Neural cell (in vitro differentiated cells): ENCODE measurements at regions not wholly inside any gene's neighbourhood (a gene's known extent, or its start where the extent isn't known, plus 50 kb on each side); places are given as distances from the start of the nearest gene placed in this dataset.

Experiments used
- CTCF ChIP-seq: fragments of 450-650 bp; IDR thresholded peaks from 2 replicates; pipeline ENCODE4 v1.5.1; 2014; ENCODE audit warnings: antibody characterized with exemption, mild to moderate bottlenecking, moderate library complexity; ENCODE audit not compliant: poor library complexity, severe bottlenecking
- EP300 ChIP-seq: fragments of 450-650 bp; conservative IDR thresholded peaks from 2 replicates; pipeline ENCODE4 v1.6.1; 2014; ENCODE audit warnings: antibody characterized with exemption, mild to moderate bottlenecking, moderate library complexity; ENCODE audit not compliant: poor library complexity, severe bottlenecking
- EZH2 ChIP-seq: fragments of 200-600, 300-800 bp; shearing (Covaris generic), sonication (generic); IDR thresholded peaks from 2 replicates; pipeline ENCODE4 v1.6.1; 2014; ENCODE audit warnings: antibody characterized with exemption, low read length, borderline replicate concordance, mild to moderate bottlenecking; ENCODE audit not compliant: insufficient read depth, poor library complexity, severe bottlenecking
- MXI1 ChIP-seq: fragments of 450-650 bp; conservative IDR thresholded peaks from 2 replicates; pipeline ENCODE4 v1.6.1; 2014; ENCODE audit warnings: antibody characterized with exemption, mild to moderate bottlenecking; ENCODE audit not compliant: poor library complexity, severe bottlenecking
- POLR2AphosphoS5 ChIP-seq: IDR thresholded peaks from 2 replicates; pipeline ENCODE4 v1.6.1; 2012
- RAD21 ChIP-seq: fragments of 450-650 bp; conservative IDR thresholded peaks from 2 replicates; pipeline ENCODE4 v1.6.1; 2014; ENCODE audit warnings: antibody characterized with exemption, mild to moderate bottlenecking, moderate library complexity
- REST ChIP-seq: IDR thresholded peaks from 2 replicates; pipeline ENCODE4 v1.6.1; 2012; ENCODE audit warnings: borderline replicate concordance
- SMC3 ChIP-seq: fragments of 450-650 bp; conservative IDR thresholded peaks from 2 replicates; pipeline ENCODE4 v1.6.1; 2014; ENCODE audit warnings: antibody characterized with exemption, mild to moderate bottlenecking, moderate library complexity; ENCODE audit not compliant: poor library complexity
- TAF1 ChIP-seq: IDR thresholded peaks from 2 replicates; pipeline ENCODE4 v1.6.1; 2012; ENCODE audit warnings: low read depth

GRCh38 chr1:83765125-83765524 is 233.8 kb downstream of the TTLL7 start:
- no peak for TF ChIP-seq CTCF
- no peak for TF ChIP-seq REST
- TF ChIP-seq POLR2AphosphoS5 = no peak
- TF ChIP-seq MXI1 = no peak
- TF ChIP-seq TAF1 = no peak
- no peak for TF ChIP-seq RAD21
- no peak for TF ChIP-seq SMC3
- TF ChIP-seq EP300 = no peak
- TF ChIP-seq EZH2 = no peak
